ENCODE measurements at regions not wholly inside any gene's neighbourhood (a gene's known extent, or its start where the extent isn't known, plus 50 kb on each side); places are given as distances from the start of the nearest gene placed in this dataset.

- no peak for TF ChIP-seq CTCF (conservative IDR thresholded peaks at IDR 0.05; ENCODE audit: control insufficient read depth, insufficient read depth, low read depth, low read length)
- H3K4me3 ChIP-seq (ENCODE audit: control insufficient read depth, low read depth, low read length), result no peak overlapping the region
Observed at GRCh38 chr6:169913096-169913638, 161.7 kb downstream of the ERMARD start.

DNA sequence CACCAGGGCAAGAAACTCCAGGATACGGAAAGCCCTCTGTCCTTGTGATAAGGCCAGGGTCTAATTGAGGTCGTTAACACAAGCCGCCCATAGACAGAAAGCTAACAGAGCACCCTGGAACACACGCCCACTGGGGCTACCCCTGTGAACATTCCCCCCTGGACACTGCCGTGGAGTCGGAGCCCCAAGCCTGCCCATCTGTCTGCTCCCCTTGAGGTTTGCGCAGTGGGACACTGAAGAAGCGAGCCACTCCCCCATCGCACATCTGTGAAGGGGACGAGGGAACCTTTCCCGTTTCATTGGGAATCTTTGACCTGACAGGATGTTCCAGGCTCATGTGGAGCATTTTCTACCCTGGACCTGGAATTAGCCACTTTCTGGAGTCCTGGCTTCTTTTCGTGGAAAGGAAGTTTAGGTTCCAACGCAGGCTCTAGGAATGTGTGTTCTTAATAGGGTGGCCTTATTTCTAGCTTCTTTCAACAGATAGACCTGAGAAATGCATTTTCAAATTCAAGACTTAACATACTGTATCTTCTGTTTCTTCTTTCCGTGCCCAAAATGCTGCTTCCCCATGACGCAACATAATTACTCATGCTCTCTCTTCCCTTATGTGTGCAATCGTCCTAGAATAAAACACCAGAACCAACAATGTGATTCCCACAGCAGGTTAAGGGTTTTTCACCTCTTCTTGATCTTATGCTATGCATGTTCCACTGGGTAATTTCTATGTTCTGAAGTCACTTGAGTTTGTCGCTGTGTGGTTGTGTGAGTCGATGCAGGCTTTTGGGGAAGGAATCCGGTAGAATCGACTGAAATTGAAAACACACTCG is 161.1 kb downstream of the ERMARD start:
- peak; percentile 28 for DNase-seq (ENCODE audit: low read depth)
- H3K4me3 ChIP-seq (ENCODE audit: control insufficient read depth, low read depth, low read length), result no peak overlapping the region
- no peak for TF ChIP-seq CTCF (conservative IDR thresholded peaks at IDR 0.05; ENCODE audit: control insufficient read depth, insufficient read depth, low read depth, low read length)

More at GRCh38 chr6:169913096-169913638, 161.7 kb downstream of the ERMARD start:
- DNase-seq (ENCODE audit: low read depth), result no peak

DNA sequence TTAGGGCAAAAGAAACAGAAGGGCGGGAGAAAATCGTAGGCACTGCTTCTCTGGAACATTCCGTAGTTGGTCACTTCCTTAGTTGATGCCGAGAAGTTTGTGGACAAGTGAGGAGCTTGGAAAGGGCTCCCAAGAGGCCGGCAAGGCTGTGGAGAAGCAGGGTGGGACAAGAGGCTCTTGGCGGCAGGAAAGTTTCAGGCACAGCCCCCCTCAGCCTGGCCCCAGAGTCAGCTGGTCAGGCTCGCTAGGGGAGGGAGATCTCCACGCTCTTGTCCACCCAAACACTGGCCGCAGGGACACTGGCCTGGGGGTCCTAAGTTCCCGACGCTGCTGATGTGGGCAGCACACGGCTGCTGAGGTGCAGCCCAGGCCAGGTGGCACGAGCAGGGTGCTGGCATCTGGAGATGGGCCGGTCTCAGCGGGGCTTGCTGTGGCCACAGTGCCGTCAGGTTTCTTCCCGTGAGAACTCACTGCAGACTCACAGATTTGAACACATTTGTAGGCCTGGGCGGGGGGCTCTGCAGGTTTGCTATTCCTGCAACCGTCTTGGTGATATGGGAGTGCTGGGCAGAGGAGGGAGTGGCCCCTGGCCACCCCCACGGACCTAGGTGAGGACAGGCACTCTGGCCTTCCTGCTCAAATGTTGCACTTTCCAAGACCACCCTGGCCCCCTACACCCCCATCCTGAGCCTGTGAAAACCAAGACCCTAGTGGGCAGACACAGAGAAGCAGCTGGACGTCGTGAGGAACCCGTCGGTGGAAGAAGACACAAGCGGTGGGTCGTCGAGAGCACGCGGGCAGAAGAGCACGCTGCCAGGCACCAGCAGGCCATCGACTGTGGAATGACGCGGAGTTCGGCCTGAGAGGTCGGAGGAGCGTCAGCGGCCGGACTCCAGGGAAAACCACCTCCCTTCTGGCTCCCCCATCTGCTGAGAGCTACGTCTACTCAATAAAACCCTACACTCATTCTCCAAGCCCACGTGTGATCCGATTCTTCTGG is 160.1 kb downstream of the ERMARD start:
- no peak overlapping the region for H3K4me3 ChIP-seq (ENCODE audit: control insufficient read depth, low read depth, low read length)
- DNase-seq (ENCODE audit: low read depth), result no peak
- TF ChIP-seq CTCF (conservative IDR thresholded peaks at IDR 0.05; ENCODE audit: control insufficient read depth, insufficient read depth, low read depth, low read length), result no peak

DNA sequence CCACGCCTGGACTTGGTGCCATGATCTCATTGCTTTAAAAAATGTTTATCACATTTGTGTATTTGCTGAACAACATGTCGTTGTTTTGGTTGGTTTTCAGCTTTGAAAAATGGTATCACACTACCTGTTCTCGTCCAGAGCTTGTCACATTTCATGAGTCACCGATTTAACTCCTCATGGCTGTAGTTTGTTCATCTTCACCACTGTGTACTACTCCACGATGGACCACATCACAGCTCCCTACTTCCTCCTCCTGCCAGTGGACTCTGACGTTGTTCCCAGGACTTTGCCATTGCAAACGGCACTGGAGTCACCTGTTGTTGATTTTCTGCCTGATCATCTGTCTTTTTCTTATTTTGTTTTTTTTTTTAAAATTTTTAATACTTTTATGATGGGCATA is 157.7 kb downstream of the ERMARD start:
- H3K4me3 ChIP-seq (ENCODE audit: control insufficient read depth, low read depth, low read length), result no peak overlapping the region
- no peak for DNase-seq (ENCODE audit: low read depth)
- TF ChIP-seq CTCF (conservative IDR thresholded peaks at IDR 0.05; ENCODE audit: control insufficient read depth, insufficient read depth, low read depth, low read length), result no peak

GRCh38 chr6:169908403-169908933 is 157.0 kb downstream of the ERMARD start:
- TF ChIP-seq CTCF (conservative IDR thresholded peaks at IDR 0.05; ENCODE audit: control insufficient read depth, insufficient read depth, low read depth, low read length), result no peak
- DNase-seq (ENCODE audit: low read depth), result no peak
- no peak overlapping the region for H3K4me3 ChIP-seq (ENCODE audit: control insufficient read depth, low read depth, low read length)

GRCh38 chr6:169907419-169908115 is 156.1 kb downstream of the ERMARD start:
- DNase-seq (ENCODE audit: low read depth), result no peak
- TF ChIP-seq CTCF (conservative IDR thresholded peaks at IDR 0.05; ENCODE audit: control insufficient read depth, insufficient read depth, low read depth, low read length), result no peak

More at GRCh38 chr6:169907419-169908115, 156.1 kb downstream of the ERMARD start:
- H3K4me3 ChIP-seq (ENCODE audit: control insufficient read depth, low read depth, low read length), result no peak overlapping the region

Measured in fibroblast of mammary gland (primary cell).